Fibroblast of villous mesenchyme (primary cell): ENCODE measurements at regions not wholly inside any gene's neighbourhood (a gene's known extent, or its start where the extent isn't known, plus 50 kb on each side); places are given as distances from the start of the nearest gene placed in this dataset.

Source experiments
- DNase-seq: peaks from one replicate; pipeline ENCODE4 v3.0.0-alpha.2; 2010; ENCODE audit warnings: low read depth
- H3K4me3 ChIP-seq: 2 replicates; pipeline ENCODE4 v1.5.1; 2011; ENCODE audit warnings: low read depth, mild to moderate bottlenecking, low read length
- TF ChIP-seq, protein P1 (sequence below): IDR thresholded peaks from 2 replicates; pipeline ENCODE4 v1.5.1; 2012; ENCODE audit warnings: low read depth, mild to moderate bottlenecking, low read length; ENCODE audit not compliant: insufficient read depth

DNA sequence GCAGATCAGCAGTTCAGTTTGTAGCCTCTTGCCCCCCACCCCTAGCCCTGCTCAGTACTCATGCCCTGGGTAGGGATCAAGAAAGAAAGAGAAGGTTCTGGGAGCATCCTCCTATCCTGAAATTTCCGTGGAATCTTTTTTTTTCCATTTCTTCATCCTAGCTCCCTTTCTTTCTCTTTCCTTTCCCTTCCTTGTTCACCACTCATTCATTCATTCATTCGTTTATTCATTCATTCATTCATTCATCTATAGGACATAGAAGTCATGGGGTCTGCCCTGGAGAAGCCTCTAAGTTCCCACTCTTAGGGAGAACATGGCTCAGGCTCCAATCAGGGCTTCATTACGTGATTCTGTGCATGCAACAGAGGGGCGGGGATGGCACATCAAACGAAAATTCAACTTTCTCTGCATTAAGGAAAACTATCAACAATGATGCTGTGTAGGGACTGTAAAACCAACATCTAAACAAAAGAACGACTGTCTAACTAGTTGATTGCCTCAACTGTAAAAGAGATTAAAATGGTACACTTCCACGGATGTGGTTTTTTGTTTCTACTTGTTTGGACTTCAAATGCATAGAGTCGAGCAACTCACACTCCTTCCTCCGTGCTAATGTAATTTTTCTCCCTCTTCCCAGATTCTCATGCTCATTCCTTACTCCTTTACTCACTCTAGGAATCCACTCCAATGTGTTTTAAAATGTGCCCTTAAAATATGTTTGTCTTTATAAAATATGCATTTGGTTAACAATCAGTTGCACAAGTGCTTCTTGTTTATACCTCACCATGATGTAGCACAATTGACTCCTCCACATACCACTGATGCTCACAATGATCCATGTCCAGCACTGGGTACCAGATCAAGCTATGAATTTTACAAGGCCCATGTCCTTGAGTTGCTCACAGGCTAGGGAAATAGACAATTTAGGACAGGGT, 101.2 kb upstream of the SLC2A1 start:
- H3K4me3 ChIP-seq, result no peak overlapping the region
- DNase-seq, result peak; percentile 74
- TF ChIP-seq, protein P1, sequence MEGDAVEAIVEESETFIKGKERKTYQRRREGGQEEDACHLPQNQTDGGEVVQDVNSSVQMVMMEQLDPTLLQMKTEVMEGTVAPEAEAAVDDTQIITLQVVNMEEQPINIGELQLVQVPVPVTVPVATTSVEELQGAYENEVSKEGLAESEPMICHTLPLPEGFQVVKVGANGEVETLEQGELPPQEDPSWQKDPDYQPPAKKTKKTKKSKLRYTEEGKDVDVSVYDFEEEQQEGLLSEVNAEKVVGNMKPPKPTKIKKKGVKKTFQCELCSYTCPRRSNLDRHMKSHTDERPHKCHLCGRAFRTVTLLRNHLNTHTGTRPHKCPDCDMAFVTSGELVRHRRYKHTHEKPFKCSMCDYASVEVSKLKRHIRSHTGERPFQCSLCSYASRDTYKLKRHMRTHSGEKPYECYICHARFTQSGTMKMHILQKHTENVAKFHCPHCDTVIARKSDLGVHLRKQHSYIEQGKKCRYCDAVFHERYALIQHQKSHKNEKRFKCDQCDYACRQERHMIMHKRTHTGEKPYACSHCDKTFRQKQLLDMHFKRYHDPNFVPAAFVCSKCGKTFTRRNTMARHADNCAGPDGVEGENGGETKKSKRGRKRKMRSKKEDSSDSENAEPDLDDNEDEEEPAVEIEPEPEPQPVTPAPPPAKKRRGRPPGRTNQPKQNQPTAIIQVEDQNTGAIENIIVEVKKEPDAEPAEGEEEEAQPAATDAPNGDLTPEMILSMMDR, result no peak

DNA sequence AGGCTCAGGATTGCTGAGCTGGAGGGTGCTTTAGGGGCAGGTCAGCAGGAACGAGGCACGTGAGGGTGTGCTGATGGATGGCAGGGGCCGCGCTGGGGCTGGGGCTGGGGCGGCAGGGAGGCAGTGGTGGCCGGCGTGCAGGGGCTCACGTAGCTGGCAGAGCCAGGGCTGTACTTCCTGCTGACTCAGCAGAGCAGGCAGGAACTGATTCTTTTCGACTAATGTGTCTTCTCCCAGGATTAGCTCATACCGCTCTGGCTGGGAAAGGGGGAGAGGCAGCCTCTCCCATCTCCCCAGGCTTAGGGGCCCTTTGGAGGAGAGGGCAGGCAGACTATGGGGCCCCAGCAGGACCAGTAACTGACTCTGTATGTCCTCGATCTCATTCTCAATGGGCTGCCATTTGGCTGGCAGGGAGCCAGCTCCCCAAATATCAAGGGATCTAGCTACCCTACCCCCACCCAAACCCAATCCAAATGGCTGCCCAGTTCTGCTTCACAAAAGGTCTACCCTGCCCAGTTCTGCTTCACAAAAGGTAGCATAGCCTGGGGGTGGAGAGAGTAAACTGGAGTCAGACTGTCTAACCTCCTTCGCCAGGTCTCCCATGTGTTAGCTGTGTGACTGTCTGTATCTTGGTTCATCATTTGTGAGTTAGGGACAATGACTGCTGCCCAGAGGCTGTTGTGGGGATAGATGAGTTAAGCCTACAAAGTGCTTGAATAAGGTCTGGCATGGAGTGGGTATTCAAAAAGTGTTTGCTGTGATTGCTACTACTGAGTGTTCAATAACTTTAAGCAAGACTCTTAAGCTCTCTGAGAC, 100.1 kb upstream of the SLC2A1 start:
- H3K4me3 ChIP-seq, result no peak overlapping the region
- TF ChIP-seq, protein P1, result no peak
- peak; percentile 70 for DNase-seq

DNA sequence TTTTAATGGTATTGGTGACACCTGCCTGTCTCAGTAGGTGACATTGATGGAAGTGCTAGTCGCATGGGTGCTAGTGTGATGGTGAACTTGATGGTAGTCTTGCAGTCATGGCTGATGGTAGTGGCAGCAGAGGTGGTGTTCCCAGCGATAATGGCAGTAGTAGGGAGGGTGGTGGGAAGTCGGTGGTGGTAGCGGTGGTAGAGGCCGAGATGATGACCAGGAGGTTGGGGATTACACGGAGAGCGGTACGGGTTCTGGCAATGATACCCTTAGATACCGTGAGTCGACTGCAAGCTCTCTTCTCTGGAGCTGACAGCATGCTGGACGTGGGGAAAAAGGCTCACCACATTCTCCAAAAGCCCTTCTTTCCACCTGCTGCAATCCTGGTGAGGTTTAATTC, 99.4 kb upstream of the SLC2A1 start:
- TF ChIP-seq, protein P1, result no peak
- DNase-seq, result no peak
- H3K4me3 ChIP-seq, result no peak overlapping the region

DNA sequence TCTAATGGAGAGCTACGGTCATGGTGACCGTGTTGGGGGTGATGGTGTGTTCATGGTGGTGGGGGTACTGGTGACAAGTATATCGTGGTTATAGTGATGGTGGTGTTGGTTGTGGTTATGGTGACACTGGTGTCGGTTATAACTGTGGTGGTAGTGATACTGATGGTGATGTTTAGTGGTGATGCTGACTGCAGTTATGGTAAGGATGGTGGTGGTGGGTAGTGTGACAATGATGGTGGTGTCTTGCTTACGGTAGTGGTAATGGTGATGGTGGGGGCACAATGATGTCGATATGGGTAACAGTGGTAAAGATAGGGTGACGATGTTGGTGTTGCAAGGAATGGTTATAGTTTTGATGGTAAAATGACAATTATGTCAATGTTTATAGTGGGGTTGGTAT, 98.9 kb upstream of the SLC2A1 start:
- H3K4me3 ChIP-seq, result no peak overlapping the region
- no peak for DNase-seq
- TF ChIP-seq, protein P1, result no peak

DNA sequence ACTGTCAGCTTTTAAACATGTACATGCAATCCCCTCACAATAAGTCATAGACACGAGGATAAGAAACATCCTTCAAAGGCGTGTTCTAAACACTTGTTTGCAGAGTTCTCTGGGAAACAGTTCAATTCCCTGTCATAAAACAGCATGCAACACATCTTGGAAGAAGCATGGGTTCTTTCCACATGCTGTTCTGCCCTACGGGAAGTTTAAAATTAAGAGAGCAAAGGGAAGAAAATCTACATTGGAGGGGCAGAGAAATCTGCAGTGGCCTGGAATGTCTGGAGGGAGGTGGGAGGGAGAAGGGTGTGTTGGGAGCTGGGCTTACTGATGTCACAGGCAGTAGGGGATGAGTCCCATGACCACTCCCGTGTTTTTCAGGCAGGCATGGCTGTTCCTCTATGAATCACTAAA, 98.3 kb upstream of the SLC2A1 start:
- DNase-seq, result peak; percentile 81
- TF ChIP-seq, protein P1, result no peak
- no peak overlapping the region for H3K4me3 ChIP-seq

DNA sequence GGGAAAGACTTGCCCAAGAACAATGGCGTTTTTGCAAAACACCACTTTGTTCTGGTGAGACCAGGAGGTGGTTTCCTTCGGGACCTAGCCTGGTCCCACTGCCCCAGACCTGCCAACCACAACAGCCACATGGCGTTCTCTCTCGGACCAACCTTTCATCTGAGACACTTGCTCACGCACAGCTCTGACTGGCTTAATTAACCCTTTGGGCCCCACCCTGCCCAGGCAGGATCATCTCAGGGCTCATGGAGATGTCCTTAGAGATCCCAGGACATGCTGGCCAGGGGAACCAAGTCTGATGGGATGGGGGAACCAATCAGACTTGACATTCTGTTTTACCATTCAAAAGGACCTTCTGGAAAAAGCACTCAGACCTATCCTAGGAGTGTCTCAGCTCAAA, 97.8 kb upstream of the SLC2A1 start:
- TF ChIP-seq, protein P1, result no peak
- H3K4me3 ChIP-seq, result no peak overlapping the region
- DNase-seq, result no peak
